HG03439 (cell line): ENCODE measurements at regions not wholly inside any gene's neighbourhood (a gene's known extent, or its start where the extent isn't known, plus 50 kb on each side); places are given as distances from the start of the nearest gene placed in this dataset.
"Not testable (repeated sequence)": the region's sequence is repeated elsewhere in the genome, so short reads cannot be mapped to it uniquely, and the experiment has no call there.

Source experiments
- ATAC-seq: cut with Tn5 transposase; IDR thresholded peaks from one replicate; pipeline ENCODE4 v1.9.1; 2021; ENCODE audit warnings: mild to moderate bottlenecking, moderate library complexity; ENCODE audit not compliant: unreplicated experiment

DNA sequence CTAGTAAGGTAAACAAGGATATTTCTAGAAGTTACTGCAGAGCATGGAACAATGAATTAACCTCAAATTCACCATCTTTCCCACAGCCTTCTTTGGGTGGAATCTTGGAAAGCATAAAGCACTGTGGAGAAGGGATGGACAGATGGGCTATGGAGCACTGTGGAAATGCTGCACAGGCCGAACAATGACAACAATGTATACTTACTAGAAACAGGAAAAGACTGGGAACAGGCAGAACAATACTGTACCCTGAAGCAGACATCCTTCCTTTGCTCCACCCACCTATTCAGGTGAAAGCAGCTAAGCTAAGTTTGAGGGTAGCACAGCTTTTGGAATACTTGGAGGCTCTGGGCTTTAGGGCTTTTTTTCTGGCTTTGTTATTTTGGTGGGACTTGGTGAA is 250.6 kb upstream of the KLF8 start:
- ATAC-seq: no peak

- no peak for ATAC-seq
Measured at GRCh38 chrX:55996649-55997048, 235.5 kb upstream of the KLF8 start.

GRCh38 chrX:56000174-56000573 is 232.0 kb upstream of the KLF8 start:
- no peak for ATAC-seq

GRCh38 chrX:56000729-56001128 is 231.4 kb upstream of the KLF8 start:
- ATAC-seq: no peak

DNA sequence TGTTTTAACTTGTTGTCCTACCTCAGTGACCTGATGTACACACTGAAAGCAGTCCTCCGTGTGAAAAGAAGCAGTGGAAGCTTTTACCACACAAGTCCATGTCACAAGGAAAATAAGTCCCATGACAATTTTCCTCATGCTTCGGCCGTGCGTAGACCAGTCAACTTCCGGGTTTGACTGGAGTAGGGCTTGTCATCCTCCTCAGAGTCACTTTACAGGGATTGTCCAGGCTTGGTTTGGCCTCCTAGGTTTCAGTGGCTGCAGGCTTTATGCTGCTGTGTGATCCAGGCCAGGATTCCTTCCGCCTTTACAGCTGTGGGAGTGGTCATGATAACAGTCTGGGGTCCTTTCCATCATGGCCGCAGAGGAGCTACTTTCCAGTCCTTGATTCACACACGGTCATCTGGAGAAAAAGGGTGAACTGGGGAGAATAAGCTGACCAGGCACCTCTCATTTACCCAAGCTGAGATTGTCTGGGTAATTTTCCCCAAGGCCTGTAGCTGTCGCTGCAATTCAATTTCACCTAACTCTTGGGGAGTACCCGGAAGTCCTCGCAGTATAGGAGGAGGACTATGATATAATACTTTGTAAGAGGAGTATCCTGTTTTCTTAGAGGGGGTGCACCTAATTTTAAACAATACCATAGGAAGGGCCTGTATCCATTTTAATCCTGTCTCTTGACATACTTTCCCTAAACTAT is 206.1 kb upstream of the KLF8 start:
- no peak for ATAC-seq

GRCh38 chrX:56026815-56027214 is 205.3 kb upstream of the KLF8 start:
- no peak for ATAC-seq

GRCh38 chrX:56029188-56029587 is 203.0 kb upstream of the KLF8 start:
- ATAC-seq: no peak

GRCh38 chrX:56029691-56030090 is 202.5 kb upstream of the KLF8 start:
- ATAC-seq: no peak

DNA sequence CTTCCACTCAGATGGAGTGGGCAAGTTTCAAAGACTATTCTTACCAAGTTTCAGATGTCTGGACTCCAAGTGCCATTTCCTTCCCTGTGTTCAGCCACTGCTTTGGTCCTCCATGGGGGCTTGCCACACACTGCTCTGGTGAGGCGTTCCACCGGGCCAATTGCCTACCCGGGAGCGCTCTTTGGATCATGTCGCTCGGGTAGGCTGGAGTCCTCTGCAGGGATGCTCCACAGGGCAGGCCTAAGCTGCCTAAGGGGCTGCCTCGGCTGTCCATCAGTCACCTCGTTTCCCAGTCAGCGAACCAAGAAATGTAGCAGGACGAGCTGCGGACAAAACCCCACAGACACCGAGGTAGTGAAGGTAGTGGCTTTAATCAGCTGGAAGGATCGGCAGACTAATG is 200.7 kb upstream of the KLF8 start:
- ATAC-seq: no peak

- no peak for ATAC-seq
Measured at GRCh38 chrX:56033495-56034180, 198.5 kb upstream of the KLF8 start.

- not testable (repeated sequence) for ATAC-seq
Measured at GRCh38 chrX:56052673-56053330, 179.4 kb upstream of the KLF8 start.

GRCh38 chrX:56057325-56057724 is 174.8 kb upstream of the KLF8 start:
- ATAC-seq: no peak

GRCh38 chrX:56066016-56066415 is 166.1 kb upstream of the KLF8 start:
- peak; percentile 49 for ATAC-seq

DNA sequence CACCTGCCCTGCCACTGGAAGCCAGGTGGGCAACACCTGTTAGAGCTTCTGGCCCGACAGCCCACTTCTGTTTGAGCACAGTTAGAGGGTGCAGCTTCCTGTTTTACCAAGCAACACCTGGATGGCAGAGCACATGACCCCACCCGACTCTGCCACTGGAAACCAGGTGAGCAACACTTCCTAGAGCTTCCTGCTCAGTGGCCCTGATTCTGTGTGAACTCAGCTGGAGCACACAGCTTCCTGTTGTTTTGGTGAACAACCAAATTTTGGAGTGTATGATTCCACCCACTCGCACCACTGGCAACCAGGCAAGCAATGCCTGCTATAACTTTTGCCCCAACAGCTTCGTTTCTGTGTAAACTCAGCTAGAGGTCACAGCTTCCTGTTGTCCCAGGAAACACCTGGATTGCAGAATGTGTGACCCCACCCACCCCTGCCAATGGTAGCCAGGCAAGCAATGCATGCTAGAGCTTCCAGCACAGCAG is 163.8 kb upstream of the KLF8 start:
- no peak for ATAC-seq

DNA sequence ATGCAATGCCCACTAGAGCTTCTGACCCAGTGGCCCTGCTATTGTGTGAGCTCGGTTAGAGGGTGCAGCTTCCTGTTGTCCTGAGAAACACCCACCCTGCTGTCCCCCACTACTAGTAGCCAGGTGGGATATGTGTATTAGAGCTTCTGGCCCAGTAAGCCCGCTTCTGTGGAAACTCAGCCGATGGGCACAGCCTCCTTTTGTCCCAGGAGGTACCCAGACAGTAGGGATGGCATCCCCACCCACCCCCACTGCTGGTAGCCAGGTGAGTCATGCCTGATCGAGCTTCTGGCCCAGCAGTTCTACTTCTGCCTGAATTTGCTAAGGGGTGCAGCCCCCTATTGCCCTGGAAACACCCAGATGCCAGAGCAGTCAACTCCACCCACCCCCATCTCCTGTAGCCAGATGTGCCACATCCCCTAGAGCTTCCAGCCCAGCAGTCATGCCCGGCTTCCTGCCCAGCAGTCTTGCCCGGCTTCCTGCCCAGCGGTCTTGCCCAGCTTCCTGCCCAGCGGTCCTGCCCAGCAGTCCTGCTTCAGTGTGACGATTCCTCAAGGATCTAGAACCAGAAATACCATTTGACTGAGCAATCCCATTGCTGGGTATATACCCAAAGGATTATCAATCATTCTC is 162.7 kb upstream of the KLF8 start:
- ATAC-seq: no peak

- no peak for ATAC-seq
Measured at GRCh38 chrX:56089376-56089775, 142.8 kb upstream of the KLF8 start.

- no peak for ATAC-seq
Measured at GRCh38 chrX:56099271-56099670, 132.9 kb upstream of the KLF8 start.

- ATAC-seq: no peak
Measured at GRCh38 chrX:56107320-56107719, 124.8 kb upstream of the KLF8 start.

GRCh38 chrX:56113785-56114436 is 118.2 kb upstream of the KLF8 start:
- no peak for ATAC-seq

DNA sequence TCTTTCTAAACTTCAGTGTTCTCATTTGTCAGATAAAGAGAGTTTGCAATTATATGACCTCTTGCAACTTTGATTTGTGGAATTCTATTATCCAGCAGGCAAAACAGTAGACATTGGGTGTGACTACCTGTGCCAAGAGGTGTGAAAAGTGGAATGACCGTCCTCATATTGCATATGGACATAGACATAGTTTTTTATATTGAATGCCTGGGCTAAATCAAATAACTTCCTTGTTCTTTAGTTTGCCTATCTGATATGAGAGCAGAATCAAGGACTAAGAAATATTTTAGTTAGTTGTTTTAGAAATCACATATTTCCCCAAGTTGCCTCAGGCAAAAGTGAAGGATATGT is 117.7 kb upstream of the KLF8 start:
- no peak for ATAC-seq

- no peak for ATAC-seq
Measured at GRCh38 chrX:56120242-56120641, 111.9 kb upstream of the KLF8 start.
